ENCODE measurements at regions not wholly inside any gene's neighbourhood (a gene's known extent, or its start where the extent isn't known, plus 50 kb on each side); places are given as distances from the start of the nearest gene placed in this dataset.

DNA sequence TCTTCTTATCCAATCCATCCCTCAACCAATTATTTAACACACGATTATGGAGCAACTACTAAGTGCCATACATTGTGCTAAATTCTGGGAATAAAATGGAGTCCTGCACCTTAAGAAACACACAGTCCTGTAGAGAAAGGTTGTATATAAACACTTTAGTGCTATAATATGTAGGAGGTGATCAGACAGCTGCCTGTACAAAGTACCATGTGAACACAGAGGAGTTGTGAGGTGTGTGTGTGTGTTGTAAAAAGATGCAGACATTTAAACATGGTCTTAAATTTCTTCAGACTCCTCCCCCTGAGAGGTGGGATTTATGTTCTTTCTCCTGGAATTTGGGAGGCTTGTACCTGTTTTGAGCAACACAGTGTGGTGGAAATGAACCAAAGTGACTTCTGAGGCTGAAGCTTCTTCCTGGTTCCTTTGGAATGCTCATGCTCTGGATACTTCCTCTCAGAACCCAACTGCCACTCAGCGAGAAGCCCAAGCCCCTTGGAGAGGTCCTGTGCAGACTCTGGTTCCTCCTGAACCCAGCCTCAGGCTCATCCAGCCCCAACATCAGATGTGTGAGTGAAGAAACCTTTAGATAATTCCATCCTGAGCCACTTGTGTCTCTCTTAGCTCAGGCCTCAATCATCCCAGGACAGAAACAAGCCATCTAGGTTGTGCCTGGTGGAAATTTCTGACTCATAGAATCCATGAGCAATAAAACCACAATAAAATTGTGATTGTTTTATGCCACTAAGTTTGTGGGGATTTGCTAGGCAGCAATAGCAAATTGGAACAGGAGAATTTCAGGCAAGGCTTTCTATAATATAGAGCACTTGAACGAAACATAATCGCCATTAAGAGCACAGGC lies 161.2 kb upstream of the FAM3C start (continued):
- no peak for TF ChIP-seq RARB (CRISPR knock-in tag; IDR thresholded peaks at IDR 0.05)

DNA sequence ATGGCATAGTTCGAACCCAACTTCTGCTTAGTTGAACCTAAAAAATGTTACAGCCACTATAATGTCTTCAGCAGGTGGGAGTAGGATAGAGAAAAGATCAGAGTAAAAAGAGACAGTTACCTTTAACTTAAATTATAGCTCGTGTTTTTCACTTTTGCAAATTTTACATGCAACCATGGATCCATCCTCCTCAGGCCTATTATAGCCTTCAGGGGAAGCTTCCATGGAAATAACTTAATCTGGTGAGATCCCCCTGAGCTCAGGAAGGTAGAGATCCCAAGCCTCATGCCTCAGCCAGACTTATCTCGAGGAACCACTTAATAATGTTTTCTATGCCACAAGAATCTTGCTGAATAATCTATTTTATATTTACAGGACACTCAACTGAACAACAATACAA lies 159.4 kb upstream of the FAM3C start:
- H3K9me3 ChIP-seq = no peaks in the 10 kb centered on the region
- 11% methylated on average over 3 of the region's 3 CpGs for WGBS (ENCODE audit: missing lambda C conversion rate)
- CTCF ChIA-PET = interaction anchor here (1.2 kb wide), 1 partner anchor 8 kb away, joined by 3 read pairs; no protein-coding TSS in a partner anchor

DNA sequence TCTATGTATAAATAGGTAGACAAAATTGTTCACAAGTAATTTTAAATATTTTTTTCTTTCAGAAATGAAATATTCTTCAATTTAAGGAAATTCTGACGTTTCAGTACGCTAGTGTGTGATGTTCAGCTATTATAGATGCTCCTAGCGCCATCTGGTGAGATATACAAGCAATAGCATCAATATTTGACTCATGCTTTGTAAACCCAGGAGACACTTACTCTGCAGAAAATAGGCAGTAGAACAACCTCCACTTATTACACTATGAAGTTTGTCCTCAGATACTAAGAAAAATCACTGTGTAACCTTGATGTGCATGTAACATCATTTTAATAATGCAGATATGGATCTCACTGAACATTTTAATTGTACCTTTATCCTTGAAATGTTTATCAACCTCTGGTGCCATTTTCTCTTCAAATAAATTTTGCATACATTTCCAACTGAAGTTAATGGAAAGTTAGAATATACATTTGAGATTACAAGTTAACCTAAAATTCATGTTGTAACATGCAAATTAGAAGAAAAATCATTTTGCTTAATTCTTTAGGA lies 151.5 kb upstream of the FAM3C start:
- FAIRE-seq (peak; percentile 93), ATAC-seq (peak; percentile 91 to 97), DNase-seq (ENCODE audit: low read depth in 1 of 2, low spot score in 1 of 2) (peak; percentile 59 to 66)
- Histone ChIP-seq H3K4me1 (peaks cover 11% of the 10 kb centered on the region; the same call in 2 of the 3 replicates), H3K27ac (no peak overlapping the region), H3K9me3 (no peaks in the 10 kb centered on the region; the same call in 2 of the 3 replicates), H3K4me3 (no peak overlapping the region), H3K4me2 (peak overlapping the region; percentile 42; the same call in 2 of the 3 replicates)
- ChIA-PET CTCF (interaction anchor here (0.6 to 3.8 kb wide), 17 partner anchors 8 to 419 kb away, joined by 3 to 48 read pairs (median 3); no protein-coding TSS in a partner anchor), POLR2A (no interaction called here)
- 0% methylated on average over 3 of the region's 3 CpGs for WGBS (ENCODE audit: missing lambda C conversion rate)
- TF ChIP-seq MYC (IDR thresholded peaks at IDR 0.05; ENCODE audit: borderline replicate concordance, low read length) (no peak), SMC3 (IDR thresholded peaks at IDR 0.05) (peak; percentile 90), RAD21 (conservative IDR thresholded peaks at IDR 0.05 in 1 of 2, IDR thresholded peaks at IDR 0.05 in 1 of 2) (peak; percentile 85 to 89), CHD4 (IDR thresholded peaks at IDR 0.05; ENCODE audit: borderline replicate concordance) (no peak), POLR2A (IDR thresholded peaks at IDR 0.05; ENCODE audit: low read length) (no peak), MAZ (IDR thresholded peaks at IDR 0.05; ENCODE audit: borderline replicate concordance, low read depth, low read length) (no peak), KDM1A (IDR thresholded peaks at IDR 0.05; ENCODE audit: low read depth) (no peak), HOXA7 (CRISPR knock-in tag; IDR thresholded peaks at IDR 0.05) (no peak)
- TF ChIP-seq, protein P1, sequence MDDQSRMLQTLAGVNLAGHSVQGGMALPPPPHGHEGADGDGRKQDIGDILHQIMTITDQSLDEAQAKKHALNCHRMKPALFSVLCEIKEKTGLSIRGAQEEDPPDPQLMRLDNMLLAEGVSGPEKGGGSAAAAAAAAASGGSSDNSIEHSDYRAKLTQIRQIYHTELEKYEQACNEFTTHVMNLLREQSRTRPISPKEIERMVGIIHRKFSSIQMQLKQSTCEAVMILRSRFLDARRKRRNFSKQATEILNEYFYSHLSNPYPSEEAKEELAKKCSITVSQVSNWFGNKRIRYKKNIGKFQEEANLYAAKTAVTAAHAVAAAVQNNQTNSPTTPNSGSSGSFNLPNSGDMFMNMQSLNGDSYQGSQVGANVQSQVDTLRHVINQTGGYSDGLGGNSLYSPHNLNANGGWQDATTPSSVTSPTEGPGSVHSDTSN (IDR thresholded peaks at IDR 0.05) = no peak
- TF ChIP-seq, protein P2, sequence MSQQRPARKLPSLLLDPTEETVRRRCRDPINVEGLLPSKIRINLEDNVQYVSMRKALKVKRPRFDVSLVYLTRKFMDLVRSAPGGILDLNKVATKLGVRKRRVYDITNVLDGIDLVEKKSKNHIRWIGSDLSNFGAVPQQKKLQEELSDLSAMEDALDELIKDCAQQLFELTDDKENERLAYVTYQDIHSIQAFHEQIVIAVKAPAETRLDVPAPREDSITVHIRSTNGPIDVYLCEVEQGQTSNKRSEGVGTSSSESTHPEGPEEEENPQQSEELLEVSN (IDR thresholded peaks at IDR 0.05; ENCODE audit: borderline replicate concordance, low read depth) = no peak
- TF ChIP-seq, protein P3, sequence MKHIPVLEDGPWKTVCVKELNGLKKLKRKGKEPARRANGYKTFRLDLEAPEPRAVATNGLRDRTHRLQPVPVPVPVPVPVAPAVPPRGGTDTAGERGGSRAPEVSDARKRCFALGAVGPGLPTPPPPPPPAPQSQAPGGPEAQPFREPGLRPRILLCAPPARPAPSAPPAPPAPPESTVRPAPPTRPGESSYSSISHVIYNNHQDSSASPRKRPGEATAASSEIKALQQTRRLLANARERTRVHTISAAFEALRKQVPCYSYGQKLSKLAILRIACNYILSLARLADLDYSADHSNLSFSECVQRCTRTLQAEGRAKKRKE (CRISPR knock-in tag; IDR thresholded peaks at IDR 0.05; ENCODE audit: low read depth) = no peak
- TF ChIP-seq, protein P4, sequence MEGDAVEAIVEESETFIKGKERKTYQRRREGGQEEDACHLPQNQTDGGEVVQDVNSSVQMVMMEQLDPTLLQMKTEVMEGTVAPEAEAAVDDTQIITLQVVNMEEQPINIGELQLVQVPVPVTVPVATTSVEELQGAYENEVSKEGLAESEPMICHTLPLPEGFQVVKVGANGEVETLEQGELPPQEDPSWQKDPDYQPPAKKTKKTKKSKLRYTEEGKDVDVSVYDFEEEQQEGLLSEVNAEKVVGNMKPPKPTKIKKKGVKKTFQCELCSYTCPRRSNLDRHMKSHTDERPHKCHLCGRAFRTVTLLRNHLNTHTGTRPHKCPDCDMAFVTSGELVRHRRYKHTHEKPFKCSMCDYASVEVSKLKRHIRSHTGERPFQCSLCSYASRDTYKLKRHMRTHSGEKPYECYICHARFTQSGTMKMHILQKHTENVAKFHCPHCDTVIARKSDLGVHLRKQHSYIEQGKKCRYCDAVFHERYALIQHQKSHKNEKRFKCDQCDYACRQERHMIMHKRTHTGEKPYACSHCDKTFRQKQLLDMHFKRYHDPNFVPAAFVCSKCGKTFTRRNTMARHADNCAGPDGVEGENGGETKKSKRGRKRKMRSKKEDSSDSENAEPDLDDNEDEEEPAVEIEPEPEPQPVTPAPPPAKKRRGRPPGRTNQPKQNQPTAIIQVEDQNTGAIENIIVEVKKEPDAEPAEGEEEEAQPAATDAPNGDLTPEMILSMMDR (IDR thresholded peaks at IDR 0.05) = peak; percentile 88

More for the DNA sequence above, 159.4 kb upstream of the FAM3C start:
- no peak overlapping the region for H3K27ac ChIP-seq
- H3K4me3 ChIP-seq = no peak overlapping the region
- H3K4me2 ChIP-seq = no peak overlapping the region
- POLR2A ChIA-PET = interaction anchor here (0.5 kb wide), 1 partner anchor 605 kb away, joined by 3 read pairs; the partner anchor contains the start of gene ING3
- FAIRE-seq (no peak), ATAC-seq (no peak), DNase-seq (ENCODE audit: low read depth in 1 of 2, low spot score in 1 of 2) (no peak)
- TF ChIP-seq EHMT2 (IDR thresholded peaks at IDR 0.05; ENCODE audit: low read depth) (no peak), HOXB13 (CRISPR knock-in tag; IDR thresholded peaks at IDR 0.05; ENCODE audit: low read depth) (no peak), EP300 (IDR thresholded peaks at IDR 0.05) (no peak), GATA3 (IDR thresholded peaks at IDR 0.05; ENCODE audit: borderline replicate concordance) (no peak), HDAC2 (IDR thresholded peaks at IDR 0.05) (no peak), CHD2 (IDR thresholded peaks at IDR 0.05; ENCODE audit: low read length, partially characterized antibody) (no peak)
- TF ChIP-seq, protein P5, sequence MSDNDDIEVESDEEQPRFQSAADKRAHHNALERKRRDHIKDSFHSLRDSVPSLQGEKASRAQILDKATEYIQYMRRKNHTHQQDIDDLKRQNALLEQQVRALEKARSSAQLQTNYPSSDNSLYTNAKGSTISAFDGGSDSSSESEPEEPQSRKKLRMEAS (IDR thresholded peaks at IDR 0.05) = no peak
- TF ChIP-seq, protein P6, sequence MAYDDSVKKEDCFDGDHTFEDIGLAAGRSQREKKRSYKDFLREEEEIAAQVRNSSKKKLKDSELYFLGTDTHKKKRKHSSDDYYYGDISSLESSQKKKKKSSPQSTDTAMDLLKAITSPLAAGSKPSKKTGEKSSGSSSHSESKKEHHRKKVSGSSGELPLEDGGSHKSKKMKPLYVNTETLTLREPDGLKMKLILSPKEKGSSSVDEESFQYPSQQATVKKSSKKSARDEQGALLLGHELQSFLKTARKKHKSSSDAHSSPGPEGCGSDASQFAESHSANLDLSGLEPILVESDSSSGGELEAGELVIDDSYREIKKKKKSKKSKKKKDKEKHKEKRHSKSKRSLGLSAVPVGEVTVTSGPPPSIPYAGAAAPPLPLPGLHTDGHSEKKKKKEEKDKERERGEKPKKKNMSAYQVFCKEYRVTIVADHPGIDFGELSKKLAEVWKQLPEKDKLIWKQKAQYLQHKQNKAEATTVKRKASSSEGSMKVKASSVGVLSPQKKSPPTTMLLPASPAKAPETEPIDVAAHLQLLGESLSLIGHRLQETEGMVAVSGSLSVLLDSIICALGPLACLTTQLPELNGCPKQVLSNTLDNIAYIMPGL (CRISPR knock-in tag; IDR thresholded peaks at IDR 0.05; ENCODE audit: borderline replicate concordance) = no peak
- TF ChIP-seq, protein P7, sequence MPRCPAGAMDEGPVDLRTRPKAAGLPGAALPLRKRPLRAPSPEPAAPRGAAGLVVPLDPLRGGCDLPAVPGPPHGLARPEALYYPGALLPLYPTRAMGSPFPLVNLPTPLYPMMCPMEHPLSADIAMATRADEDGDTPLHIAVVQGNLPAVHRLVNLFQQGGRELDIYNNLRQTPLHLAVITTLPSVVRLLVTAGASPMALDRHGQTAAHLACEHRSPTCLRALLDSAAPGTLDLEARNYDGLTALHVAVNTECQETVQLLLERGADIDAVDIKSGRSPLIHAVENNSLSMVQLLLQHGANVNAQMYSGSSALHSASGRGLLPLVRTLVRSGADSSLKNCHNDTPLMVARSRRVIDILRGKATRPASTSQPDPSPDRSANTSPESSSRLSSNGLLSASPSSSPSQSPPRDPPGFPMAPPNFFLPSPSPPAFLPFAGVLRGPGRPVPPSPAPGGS (IDR thresholded peaks at IDR 0.05) = no peak
- TF ChIP-seq, protein P8, sequence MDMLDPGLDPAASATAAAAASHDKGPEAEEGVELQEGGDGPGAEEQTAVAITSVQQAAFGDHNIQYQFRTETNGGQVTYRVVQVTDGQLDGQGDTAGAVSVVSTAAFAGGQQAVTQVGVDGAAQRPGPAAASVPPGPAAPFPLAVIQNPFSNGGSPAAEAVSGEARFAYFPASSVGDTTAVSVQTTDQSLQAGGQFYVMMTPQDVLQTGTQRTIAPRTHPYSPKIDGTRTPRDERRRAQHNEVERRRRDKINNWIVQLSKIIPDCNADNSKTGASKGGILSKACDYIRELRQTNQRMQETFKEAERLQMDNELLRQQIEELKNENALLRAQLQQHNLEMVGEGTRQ (IDR thresholded peaks at IDR 0.05) = no peak
- H3K4me1 ChIP-seq = no peaks in the 10 kb centered on the region
